GM12878 (cell line): ENCODE measurements at regions not wholly inside any gene's neighbourhood (a gene's known extent, or its start where the extent isn't known, plus 50 kb on each side); places are given as distances from the start of the nearest gene placed in this dataset.

Experiments
- BACH1 ChIP-seq: fragments of 450-650 bp; IDR thresholded peaks from 2 replicates; pipeline ENCODE4 v1.6.1; 2017; ENCODE audit warnings: mild to moderate bottlenecking, borderline replicate concordance
- CTCF ChIP-seq, 3 experiments: IDR thresholded peaks in 2 of 3; conservative IDR thresholded peaks in 1 of 3; 2 replicates each; pipeline ENCODE4 v1.5.1; 2011; ENCODE audit warnings: low read depth in 3 of 3, low read length in 3 of 3, mild to moderate bottlenecking in 3 of 3, control low read depth in 2 of 3, moderate library complexity in 2 of 3, inconsistent platforms in 1 of 3, mixed read lengths in 1 of 3; ENCODE audit not compliant: control insufficient read depth in 2 of 3, insufficient read depth in 1 of 3; ENCODE audit errors: extremely low read depth in 1 of 3
- JUND ChIP-seq: IDR thresholded peaks from 2 replicates; pipeline ENCODE4 v1.6.1; 2012; ENCODE audit warnings: low read depth, mild to moderate bottlenecking, low read length, improper control_type of control experiment, moderate library complexity
- KAT2A ChIP-seq: conservative IDR thresholded peaks from 2 replicates; pipeline ENCODE4 v1.6.1; 2011; ENCODE audit warnings: low read depth, low read length; ENCODE audit not compliant: control insufficient read depth
- MEF2B ChIP-seq: fragments of 450-650 bp; IDR thresholded peaks from 2 replicates; pipeline ENCODE4 v1.6.1; 2018; ENCODE audit warnings: mild to moderate bottlenecking, moderate library complexity; ENCODE audit not compliant: partially characterized antibody, poor library complexity, severe bottlenecking
- NKRF ChIP-seq: fragments of 450-650 bp; conservative IDR thresholded peaks from 2 replicates; pipeline ENCODE4 v1.6.1; 2017; ENCODE audit warnings: mild to moderate bottlenecking, moderate library complexity
- NR2C1 ChIP-seq: fragments of 450-650 bp; IDR thresholded peaks from 2 replicates; pipeline ENCODE4 v1.6.1; 2017; ENCODE audit warnings: antibody characterized with exemption, mild to moderate bottlenecking, moderate library complexity
- RFX5 ChIP-seq: IDR thresholded peaks from 2 replicates; pipeline ENCODE4 v1.6.1; 2011; ENCODE audit warnings: low read depth, low read length, improper control_type of control experiment
- SPI1 ChIP-seq: IDR thresholded peaks from 2 replicates; pipeline ENCODE4 v1.6.1; 2011; ENCODE audit warnings: low read depth, mild to moderate bottlenecking, low read length, moderate library complexity, borderline replicate concordance; ENCODE audit not compliant: insufficient read depth
- TF ChIP-seq, protein P1 (sequence below): fragments of 450-650 bp; formaldehyde crosslinking; IDR thresholded peaks from 2 replicates; pipeline ENCODE4 v1.4.0; 2020; ENCODE audit warnings: mild to moderate bottlenecking, moderate library complexity
- TF ChIP-seq, protein P2 (sequence below): IDR thresholded peaks from 2 replicates; pipeline ENCODE4 v1.6.1; 2011; ENCODE audit warnings: borderline replicate concordance, low read depth, mild to moderate bottlenecking, moderate library complexity, low read length; ENCODE audit not compliant: insufficient read depth, poor library complexity, severe bottlenecking

- TF ChIP-seq, protein P1, sequence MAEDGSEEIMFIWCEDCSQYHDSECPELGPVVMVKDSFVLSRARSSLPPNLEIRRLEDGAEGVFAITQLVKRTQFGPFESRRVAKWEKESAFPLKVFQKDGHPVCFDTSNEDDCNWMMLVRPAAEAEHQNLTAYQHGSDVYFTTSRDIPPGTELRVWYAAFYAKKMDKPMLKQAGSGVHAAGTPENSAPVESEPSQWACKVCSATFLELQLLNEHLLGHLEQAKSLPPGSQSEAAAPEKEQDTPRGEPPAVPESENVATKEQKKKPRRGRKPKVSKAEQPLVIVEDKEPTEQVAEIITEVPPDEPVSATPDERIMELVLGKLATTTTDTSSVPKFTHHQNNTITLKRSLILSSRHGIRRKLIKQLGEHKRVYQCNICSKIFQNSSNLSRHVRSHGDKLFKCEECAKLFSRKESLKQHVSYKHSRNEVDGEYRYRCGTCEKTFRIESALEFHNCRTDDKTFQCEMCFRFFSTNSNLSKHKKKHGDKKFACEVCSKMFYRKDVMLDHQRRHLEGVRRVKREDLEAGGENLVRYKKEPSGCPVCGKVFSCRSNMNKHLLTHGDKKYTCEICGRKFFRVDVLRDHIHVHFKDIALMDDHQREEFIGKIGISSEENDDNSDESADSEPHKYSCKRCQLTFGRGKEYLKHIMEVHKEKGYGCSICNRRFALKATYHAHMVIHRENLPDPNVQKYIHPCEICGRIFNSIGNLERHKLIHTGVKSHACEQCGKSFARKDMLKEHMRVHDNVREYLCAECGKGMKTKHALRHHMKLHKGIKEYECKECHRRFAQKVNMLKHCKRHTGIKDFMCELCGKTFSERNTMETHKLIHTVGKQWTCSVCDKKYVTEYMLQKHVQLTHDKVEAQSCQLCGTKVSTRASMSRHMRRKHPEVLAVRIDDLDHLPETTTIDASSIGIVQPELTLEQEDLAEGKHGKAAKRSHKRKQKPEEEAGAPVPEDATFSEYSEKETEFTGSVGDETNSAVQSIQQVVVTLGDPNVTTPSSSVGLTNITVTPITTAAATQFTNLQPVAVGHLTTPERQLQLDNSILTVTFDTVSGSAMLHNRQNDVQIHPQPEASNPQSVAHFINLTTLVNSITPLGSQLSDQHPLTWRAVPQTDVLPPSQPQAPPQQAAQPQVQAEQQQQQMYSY (CRISPR knock-in tag) = no peak
- TF ChIP-seq RFX5 = no peak
- no peak for TF ChIP-seq NKRF
- no peak for TF ChIP-seq BACH1
- TF ChIP-seq, protein P2, sequence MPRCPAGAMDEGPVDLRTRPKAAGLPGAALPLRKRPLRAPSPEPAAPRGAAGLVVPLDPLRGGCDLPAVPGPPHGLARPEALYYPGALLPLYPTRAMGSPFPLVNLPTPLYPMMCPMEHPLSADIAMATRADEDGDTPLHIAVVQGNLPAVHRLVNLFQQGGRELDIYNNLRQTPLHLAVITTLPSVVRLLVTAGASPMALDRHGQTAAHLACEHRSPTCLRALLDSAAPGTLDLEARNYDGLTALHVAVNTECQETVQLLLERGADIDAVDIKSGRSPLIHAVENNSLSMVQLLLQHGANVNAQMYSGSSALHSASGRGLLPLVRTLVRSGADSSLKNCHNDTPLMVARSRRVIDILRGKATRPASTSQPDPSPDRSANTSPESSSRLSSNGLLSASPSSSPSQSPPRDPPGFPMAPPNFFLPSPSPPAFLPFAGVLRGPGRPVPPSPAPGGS = no peak
- no peak for TF ChIP-seq KAT2A
- TF ChIP-seq JUND = no peak
- no peak for TF ChIP-seq MEF2B
- no peak for TF ChIP-seq SPI1
- TF ChIP-seq CTCF (IDR thresholded peaks at IDR 0.05 in 2 of 3, conservative IDR thresholded peaks at IDR 0.05 in 1 of 3; ENCODE audit: control insufficient read depth in 2 of 3, extremely low read depth in 1 of 3, insufficient read depth in 1 of 3, low read depth in 3 of 3, low read length in 3 of 3) = no peak
- TF ChIP-seq NR2C1 = no peak
These were observed 392.5 kb upstream of the SASH1 start (continued) for GRCh38 chr6:147949981-147950622.
